ENCODE measurements at regions not wholly inside any gene's neighbourhood (a gene's known extent, or its start where the extent isn't known, plus 50 kb on each side); places are given as distances from the start of the nearest gene placed in this dataset.

GRCh38 chr4:149247164-149247563 lies 568.5 kb downstream of the IQCM start:
- no peak for DNase-seq
- H3K36me3 ChIP-seq, result no peaks in the 10 kb centered on the region
- H3K4me1 ChIP-seq, result no peaks in the 10 kb centered on the region
- TF ChIP-seq POLR2A (IDR thresholded peaks at IDR 0.05) (no peak), CTCF (IDR thresholded peaks at IDR 0.05) (no peak)
- no peaks in the 10 kb centered on the region for H3K9me3 ChIP-seq
- H3K27me3 ChIP-seq, result no peaks in the 10 kb centered on the region
- H3K4me3 ChIP-seq, result no peak overlapping the region
- WGBS, 2 donors, result 68 to 79% methylated on average over 2 of the region's 2 CpGs
- no peak overlapping the region for H3K27ac ChIP-seq
- intact Hi-C loops (cut with DNase I), result no loop called here

DNA sequence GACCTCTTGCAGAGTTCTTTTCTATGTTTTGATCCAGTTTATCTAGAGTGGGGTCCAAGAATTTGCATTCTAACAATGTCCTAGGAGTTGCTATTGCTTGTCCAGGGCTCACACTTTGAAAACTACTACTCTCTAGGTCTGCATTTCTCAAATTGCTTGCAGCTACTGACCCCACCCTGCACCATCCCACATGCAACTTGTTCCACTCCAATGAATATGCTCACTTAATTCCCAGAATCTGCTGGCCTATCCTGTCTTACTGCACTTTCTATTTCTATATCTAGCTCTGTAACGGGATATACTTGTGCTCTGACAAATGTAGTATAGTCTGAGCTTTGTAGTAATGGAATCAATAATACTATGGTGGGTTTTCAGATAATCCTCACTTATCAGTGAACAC lies 570.3 kb downstream of the IQCM start:
- intact Hi-C loops (cut with DNase I), result no loop called here
- no peaks in the 10 kb centered on the region for H3K9me3 ChIP-seq
- no peak overlapping the region for H3K4me3 ChIP-seq
- no peaks in the 10 kb centered on the region for H3K4me1 ChIP-seq
- 64 to 86% methylated on average over 1 of the region's 1 CpG for WGBS, 2 donors
- H3K36me3 ChIP-seq, result no peaks in the 10 kb centered on the region
- H3K27me3 ChIP-seq, result no peaks in the 10 kb centered on the region
- no peak for TF ChIP-seq CTCF (IDR thresholded peaks at IDR 0.05)
- TF ChIP-seq POLR2A (IDR thresholded peaks at IDR 0.05), result no peak
- H3K27ac ChIP-seq, result no peak overlapping the region
- DNase-seq, result no peak

GRCh38 chr4:149238097-149238496 lies 577.5 kb downstream of the IQCM start:
- intact Hi-C loops (cut with DNase I), result no loop called here
- no peak overlapping the region for H3K27ac ChIP-seq
- H3K4me1 ChIP-seq, result no peaks in the 10 kb centered on the region
- TF ChIP-seq CTCF (IDR thresholded peaks at IDR 0.05), result no peak
- H3K27me3 ChIP-seq, result no peaks in the 10 kb centered on the region
- no peaks in the 10 kb centered on the region for H3K9me3 ChIP-seq
- 82 to 88% methylated on average over 3 of the region's 3 CpGs for WGBS, 2 donors
- DNase-seq, result no peak
- no peak overlapping the region for H3K4me3 ChIP-seq
- H3K36me3 ChIP-seq, result no peaks in the 10 kb centered on the region

GRCh38 chr4:149234798-149235197 lies 580.8 kb downstream of the IQCM start:
- Histone ChIP-seq H3K9me3 (no peaks in the 10 kb centered on the region), H3K27ac (no peak overlapping the region), H3K27me3 (no peaks in the 10 kb centered on the region), H3K4me1 (no peaks in the 10 kb centered on the region), H3K4me3 (no peak overlapping the region), H3K36me3 (no peaks in the 10 kb centered on the region)
- no peak for TF ChIP-seq CTCF (IDR thresholded peaks at IDR 0.05)
- TF ChIP-seq POLR2A (IDR thresholded peaks at IDR 0.05), result no peak
- intact Hi-C loops (cut with DNase I), result no loop called here
- 52 to 67% methylated on average over 1 of the region's 1 CpG for WGBS, 2 donors
- DNase-seq, result no peak

- H3K27me3 ChIP-seq, result no peaks in the 10 kb centered on the region
- H3K27ac ChIP-seq, result no peak overlapping the region
- no peaks in the 10 kb centered on the region for H3K36me3 ChIP-seq
- H3K4me1 ChIP-seq, result no peaks in the 10 kb centered on the region
- intact Hi-C loops (cut with DNase I), result no loop called here
- DNase-seq, result no peak
- H3K9me3 ChIP-seq, result peaks cover 0 to 17% (median 0%) of the 10 kb centered on the region in 3 donors
- H3K4me3 ChIP-seq, result no peak overlapping the region
- no peak for TF ChIP-seq POLR2A (IDR thresholded peaks at IDR 0.05)
- no peak for TF ChIP-seq CTCF (IDR thresholded peaks at IDR 0.05)
Observed at GRCh38 chr4:149223659-149224058, 592.0 kb downstream of the IQCM start.

Data from esophagus squamous epithelium (tissue), 5 donors.